Lower lobe of right lung (tissue), 2 donors: ENCODE measurements at regions not wholly inside any gene's neighbourhood (a gene's known extent, or its start where the extent isn't known, plus 50 kb on each side); places are given as distances from the start of the nearest gene placed in this dataset.
A peak's percentile ranks its signal among the peaks of the same experiment; 100 is the strongest.

Source experiments
- ATAC-seq, 2 donors: fragments of 200-7000 bp; cut with Tn5 transposase; one replicate each; pipeline ENCODE4 v1.9.1; 2020 to 2022; ENCODE audit warnings: mild to moderate bottlenecking in 2 of 2, moderate library complexity in 2 of 2
- DNase-seq: peaks from one replicate; pipeline ENCODE4 v3.0.0-alpha.2; 2020
- H3K27ac ChIP-seq: fragments of 200-600 bp; one replicate; pipeline ENCODE4 v1.8.0; 2022
- H3K27me3 ChIP-seq: fragments of 200-600 bp; one replicate; pipeline ENCODE4 v1.8.0; 2022; ENCODE audit warnings: low read depth
- H3K36me3 ChIP-seq: fragments of 200-600 bp; one replicate; pipeline ENCODE4 v1.8.0; 2022; ENCODE audit warnings: mild to moderate bottlenecking
- H3K4me1 ChIP-seq: fragments of 200-600 bp; one replicate; pipeline ENCODE4 v1.8.0; 2022
- H3K4me3 ChIP-seq: fragments of 200-600 bp; one replicate; pipeline ENCODE4 v1.8.0; 2022; ENCODE audit warnings: mild to moderate bottlenecking
- H3K9me3 ChIP-seq: fragments of 200-600 bp; one replicate; pipeline ENCODE4 v1.8.0; 2022
- intact Hi-C: fragments of 100-400 bp; cut with DNase I; formaldehyde crosslinking; loops from one replicate; pipeline ENCODE4 v1.11.0; 2022
- TF ChIP-seq, protein P1 (sequence below): fragments of 200-600 bp; IDR thresholded peaks from one replicate; pipeline ENCODE4 v1.8.0; 2022; ENCODE audit warnings: antibody characterized with exemption, mild to moderate bottlenecking
- donor health status: DM: no; HTN: yes; CAD: no; lungs with severe emphysema.

DNA sequence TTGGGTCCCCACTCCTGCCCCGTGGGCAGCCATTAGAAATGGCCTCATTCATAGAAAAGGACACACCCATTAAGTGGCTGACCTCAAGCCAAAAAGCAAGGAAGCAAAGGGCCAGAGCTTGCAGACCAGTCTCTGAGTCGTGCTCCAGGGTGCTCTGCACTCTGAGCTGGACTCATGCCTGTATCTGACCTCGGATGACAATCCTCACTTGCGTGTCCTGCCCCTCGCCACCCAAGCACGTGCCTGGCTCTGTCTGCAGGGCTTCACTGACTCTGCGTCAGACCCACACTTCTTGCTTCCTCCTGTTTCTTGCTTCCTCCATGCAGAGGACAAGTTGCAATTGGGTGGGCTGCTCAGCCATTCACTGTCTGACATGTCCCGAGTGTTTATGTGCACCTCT lies 138.8 kb downstream of the OAT start:
- DNase-seq (peak; percentile 47), ATAC-seq (peak in 1 of 2 donors; percentile 45)
- H3K27ac ChIP-seq: no peak overlapping the region
- H3K4me3 ChIP-seq: no peak overlapping the region
- TF ChIP-seq, protein P1, sequence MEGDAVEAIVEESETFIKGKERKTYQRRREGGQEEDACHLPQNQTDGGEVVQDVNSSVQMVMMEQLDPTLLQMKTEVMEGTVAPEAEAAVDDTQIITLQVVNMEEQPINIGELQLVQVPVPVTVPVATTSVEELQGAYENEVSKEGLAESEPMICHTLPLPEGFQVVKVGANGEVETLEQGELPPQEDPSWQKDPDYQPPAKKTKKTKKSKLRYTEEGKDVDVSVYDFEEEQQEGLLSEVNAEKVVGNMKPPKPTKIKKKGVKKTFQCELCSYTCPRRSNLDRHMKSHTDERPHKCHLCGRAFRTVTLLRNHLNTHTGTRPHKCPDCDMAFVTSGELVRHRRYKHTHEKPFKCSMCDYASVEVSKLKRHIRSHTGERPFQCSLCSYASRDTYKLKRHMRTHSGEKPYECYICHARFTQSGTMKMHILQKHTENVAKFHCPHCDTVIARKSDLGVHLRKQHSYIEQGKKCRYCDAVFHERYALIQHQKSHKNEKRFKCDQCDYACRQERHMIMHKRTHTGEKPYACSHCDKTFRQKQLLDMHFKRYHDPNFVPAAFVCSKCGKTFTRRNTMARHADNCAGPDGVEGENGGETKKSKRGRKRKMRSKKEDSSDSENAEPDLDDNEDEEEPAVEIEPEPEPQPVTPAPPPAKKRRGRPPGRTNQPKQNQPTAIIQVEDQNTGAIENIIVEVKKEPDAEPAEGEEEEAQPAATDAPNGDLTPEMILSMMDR: no peak
- H3K4me1 ChIP-seq: no peaks in the 10 kb centered on the region
- no peaks in the 10 kb centered on the region for H3K27me3 ChIP-seq
- no peaks in the 10 kb centered on the region for H3K36me3 ChIP-seq
- H3K9me3 ChIP-seq: no peaks in the 10 kb centered on the region
- intact Hi-C loops: no loop called here

DNA sequence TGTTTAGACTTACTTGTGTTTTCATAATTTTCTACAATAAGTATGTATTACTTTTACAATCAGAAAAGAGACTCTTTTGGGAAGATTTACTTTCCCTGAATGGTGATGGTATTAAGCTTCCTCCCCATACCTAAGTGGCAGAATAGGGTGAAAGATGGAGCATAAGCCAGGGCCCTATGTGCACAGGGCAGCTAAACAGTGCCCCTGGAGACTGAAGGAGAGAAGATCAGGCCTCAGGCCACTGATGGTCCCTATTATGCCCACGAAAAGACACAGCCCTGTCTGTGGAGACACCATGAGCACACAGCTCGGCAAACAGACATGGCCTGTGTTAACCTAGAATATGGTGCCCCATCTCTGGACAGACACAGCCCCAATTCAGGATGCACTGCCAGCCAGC lies 139.4 kb downstream of the OAT start:
- peaks cover under 1% of the 10 kb centered on the region for H3K9me3 ChIP-seq
- no peak overlapping the region for H3K27ac ChIP-seq
- H3K4me1 ChIP-seq: no peaks in the 10 kb centered on the region
- H3K36me3 ChIP-seq: no peaks in the 10 kb centered on the region
- ATAC-seq (no peak), DNase-seq (no peak)
- no peak overlapping the region for H3K4me3 ChIP-seq
- no peaks in the 10 kb centered on the region for H3K27me3 ChIP-seq
- intact Hi-C loops: no loop called here
- TF ChIP-seq, protein P1: no peak

DNA sequence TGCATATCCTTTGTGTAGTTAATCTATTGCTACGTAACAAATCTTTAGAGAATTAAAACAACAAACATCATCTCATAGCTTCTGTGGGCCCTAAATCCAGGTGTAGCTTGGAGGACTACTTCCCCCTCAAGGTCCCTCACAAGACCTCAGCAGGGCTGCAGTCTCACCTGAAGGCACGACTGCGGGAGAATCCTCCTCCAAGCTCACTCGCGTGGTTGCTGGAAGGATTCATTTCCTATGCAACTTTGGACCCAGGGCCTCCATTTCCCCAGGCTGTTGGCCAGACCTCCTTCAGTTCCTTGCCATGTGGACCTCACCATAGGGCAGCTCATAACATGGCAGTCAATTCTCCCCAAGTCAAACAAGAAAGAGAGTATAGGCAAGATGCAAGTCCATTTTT lies 140.4 kb downstream of the OAT start:
- intact Hi-C loops: no loop called here
- TF ChIP-seq, protein P1: no peak
- ATAC-seq: no peak
- no peaks in the 10 kb centered on the region for H3K4me1 ChIP-seq
- peaks cover 10% of the 10 kb centered on the region for H3K9me3 ChIP-seq
- no peak overlapping the region for H3K4me3 ChIP-seq
- H3K36me3 ChIP-seq: no peaks in the 10 kb centered on the region
- no peak overlapping the region for H3K27ac ChIP-seq
- no peaks in the 10 kb centered on the region for H3K27me3 ChIP-seq
- DNase-seq: no peak

DNA sequence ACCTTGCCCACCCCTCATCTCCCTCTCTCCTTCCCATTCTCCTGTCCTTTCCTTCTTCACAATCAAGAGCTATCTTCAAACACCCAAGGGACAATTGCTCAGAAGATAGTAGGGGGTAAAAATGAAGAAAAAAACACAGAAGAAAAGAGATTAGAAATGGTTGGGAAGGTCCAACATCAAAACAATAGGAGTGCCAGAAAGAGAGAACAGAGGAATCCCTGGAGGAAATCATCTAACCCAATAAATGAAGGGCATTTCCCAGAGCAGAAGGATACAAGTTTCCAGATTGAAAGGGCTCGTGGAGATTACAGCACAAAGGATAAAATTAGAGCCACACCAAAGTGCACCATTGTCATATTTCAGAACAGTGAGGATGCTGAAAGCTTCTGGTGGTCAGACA lies 145.6 kb downstream of the OAT start:
- H3K4me1 ChIP-seq: no peaks in the 10 kb centered on the region
- DNase-seq: no peak
- H3K36me3 ChIP-seq: no peaks in the 10 kb centered on the region
- intact Hi-C loops: no loop called here
- peaks cover 27% of the 10 kb centered on the region for H3K9me3 ChIP-seq
- no peak for ATAC-seq
- no peaks in the 10 kb centered on the region for H3K27me3 ChIP-seq
- TF ChIP-seq, protein P1: no peak
- no peak overlapping the region for H3K4me3 ChIP-seq
- no peak overlapping the region for H3K27ac ChIP-seq

DNA sequence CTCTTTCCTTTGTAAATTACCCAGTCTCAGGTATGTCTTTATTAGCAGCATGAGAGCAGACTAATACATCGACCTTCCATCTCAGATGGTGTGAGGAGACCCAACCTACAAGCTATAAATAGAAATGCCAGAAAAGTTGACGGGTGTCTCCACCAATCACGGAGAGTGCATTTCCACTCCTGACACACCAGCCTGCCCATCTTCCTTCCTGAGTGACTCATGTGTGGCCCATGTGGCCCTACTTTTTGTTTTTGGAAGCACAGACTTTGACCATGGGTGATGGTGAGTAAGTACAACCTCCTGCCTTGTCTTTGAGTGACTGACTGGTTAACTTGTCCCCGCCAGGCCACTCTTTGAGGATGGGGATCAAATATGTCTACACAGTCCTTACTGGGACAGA lies 147.0 kb downstream of the OAT start:
- Histone ChIP-seq H3K27ac (no peak overlapping the region), H3K27me3 (no peaks in the 10 kb centered on the region), H3K4me3 (no peak overlapping the region), H3K4me1 (no peaks in the 10 kb centered on the region), H3K9me3 (peaks cover 27% of the 10 kb centered on the region), H3K36me3 (no peaks in the 10 kb centered on the region)
- DNase-seq (no peak), ATAC-seq (no peak)
- TF ChIP-seq, protein P1: no peak
- intact Hi-C loops: no loop called here
